MG63 (cell line): ENCODE measurements at regions not wholly inside any gene's neighbourhood (a gene's known extent, or its start where the extent isn't known, plus 50 kb on each side); places are given as distances from the start of the nearest gene placed in this dataset.
A peak's percentile ranks its signal among the peaks of the same experiment; 100 is the strongest.

Experiments used
- DNase-seq: peaks from one replicate; pipeline ENCODE4 v3.0.0-alpha.2; 2020
- H3K27me3 ChIP-seq: fragments of 250-450 bp; sonication (Bioruptor Pico); 2 replicates; pipeline ENCODE4 v1.5.1; 2020; ENCODE audit warnings: mild to moderate bottlenecking, moderate library complexity
- H3K36me3 ChIP-seq: fragments of 250-450 bp; sonication (Bioruptor Pico); 2 replicates; pipeline ENCODE4 v1.5.1; 2020; ENCODE audit warnings: mild to moderate bottlenecking, moderate library complexity
- H3K4me3 ChIP-seq: fragments of 250-450 bp; sonication (Bioruptor Pico); 2 replicates; pipeline ENCODE4 v1.5.1; 2020; ENCODE audit warnings: mild to moderate bottlenecking, moderate library complexity
- H3K9me3 ChIP-seq: fragments of 250-450 bp; sonication (Bioruptor Pico); 2 replicates; pipeline ENCODE4 v1.5.1; 2020; ENCODE audit warnings: mild to moderate bottlenecking, moderate library complexity

DNA sequence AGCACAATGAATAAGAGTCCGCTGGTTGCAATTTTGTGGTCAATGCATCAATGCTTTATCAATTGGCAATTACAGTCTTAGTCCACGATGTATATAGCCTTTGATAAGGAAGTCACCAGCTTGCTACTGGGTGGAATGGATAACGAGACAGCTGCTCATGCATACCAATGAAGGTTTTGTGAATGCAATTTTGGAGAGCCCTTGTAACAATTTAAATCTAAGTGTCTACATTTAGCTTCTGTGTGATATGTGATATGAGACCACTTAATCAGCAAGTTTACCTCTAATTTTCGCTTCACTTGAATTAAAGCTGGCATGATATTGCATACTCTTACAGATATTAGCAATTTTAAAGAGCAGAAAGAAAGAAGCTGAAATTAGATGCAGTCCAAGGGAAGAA is 543.9 kb downstream of the RNF144B start:
- Histone ChIP-seq H3K9me3 (no peaks in the 10 kb centered on the region), H3K36me3 (no peaks in the 10 kb centered on the region), H3K4me3 (no peak overlapping the region), H3K27me3 (no peaks in the 10 kb centered on the region)
- DNase-seq = no peak

DNA sequence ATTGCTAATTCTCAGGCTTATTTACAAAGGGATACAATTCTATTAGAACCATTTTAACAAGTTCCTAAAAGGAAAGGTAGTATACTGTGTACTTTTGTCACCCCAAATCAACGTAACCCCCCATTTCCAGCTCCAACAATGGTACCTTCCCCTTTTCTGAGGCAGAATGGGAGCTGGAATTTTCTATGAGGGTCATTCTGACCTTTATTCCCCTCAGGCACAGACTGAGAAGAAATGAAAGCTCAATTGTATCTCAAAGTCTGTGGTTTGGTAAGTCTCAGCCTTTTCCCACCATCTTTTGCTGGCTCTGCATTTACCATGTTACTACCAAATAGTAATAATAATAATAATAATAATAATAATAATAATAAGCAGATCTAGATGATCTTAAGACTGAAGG is 571.0 kb downstream of the RNF144B start:
- Histone ChIP-seq H3K4me3 (no peak overlapping the region), H3K9me3 (no peaks in the 10 kb centered on the region), H3K27me3 (no peaks in the 10 kb centered on the region), H3K36me3 (no peaks in the 10 kb centered on the region)
- DNase-seq = no peak

DNA sequence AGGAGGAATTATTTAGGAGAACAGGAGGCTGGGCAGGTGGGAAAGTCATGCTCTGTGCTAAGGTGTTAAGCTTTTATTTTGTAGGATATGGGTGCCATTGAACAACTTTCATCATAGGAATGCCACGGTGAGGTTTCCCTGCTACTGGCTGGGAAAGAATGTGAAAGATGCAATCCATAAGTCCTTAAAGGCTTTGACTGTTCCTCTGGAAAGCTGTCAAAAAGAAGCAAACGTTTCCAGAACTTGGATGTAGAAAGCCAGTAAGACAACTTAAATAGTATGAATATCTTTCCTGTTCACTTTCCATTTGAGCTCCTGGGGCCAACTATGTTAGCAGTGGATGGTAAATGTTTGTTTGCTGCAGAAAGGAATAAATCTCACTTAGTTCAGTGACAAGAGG is 574.4 kb downstream of the RNF144B start:
- DNase-seq = no peak
- Histone ChIP-seq H3K4me3 (no peak overlapping the region), H3K36me3 (no peaks in the 10 kb centered on the region), H3K27me3 (no peaks in the 10 kb centered on the region), H3K9me3 (no peaks in the 10 kb centered on the region)

DNA sequence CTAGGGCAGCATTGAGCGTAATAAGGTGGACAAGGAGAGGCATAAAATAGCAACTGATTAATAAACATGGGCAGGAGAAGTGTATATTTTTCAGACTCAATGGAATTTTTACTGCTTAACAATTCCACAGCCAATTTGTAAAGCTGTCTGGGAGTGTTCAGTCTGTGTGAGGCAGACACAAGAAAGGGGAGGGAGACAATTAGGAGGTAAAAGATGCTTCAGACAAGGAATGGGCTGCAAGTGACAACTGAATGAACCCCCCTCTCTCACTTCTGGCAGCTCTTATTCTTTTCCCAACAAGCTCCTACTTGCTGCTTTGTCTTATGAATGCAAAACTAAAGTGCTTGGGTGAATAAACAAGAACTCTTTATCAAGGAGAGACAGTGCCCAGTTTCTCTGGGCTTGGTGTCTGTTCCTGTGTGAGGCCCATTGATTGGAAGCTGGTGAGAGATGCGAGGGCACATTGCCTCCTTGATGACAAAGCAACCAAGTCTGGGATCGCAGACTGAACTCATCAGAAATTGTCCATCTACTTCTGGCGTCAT is 575.3 kb downstream of the RNF144B start:
- Histone ChIP-seq H3K9me3 (no peaks in the 10 kb centered on the region), H3K27me3 (no peaks in the 10 kb centered on the region), H3K4me3 (no peak overlapping the region), H3K36me3 (no peaks in the 10 kb centered on the region)
- DNase-seq = no peak

DNA sequence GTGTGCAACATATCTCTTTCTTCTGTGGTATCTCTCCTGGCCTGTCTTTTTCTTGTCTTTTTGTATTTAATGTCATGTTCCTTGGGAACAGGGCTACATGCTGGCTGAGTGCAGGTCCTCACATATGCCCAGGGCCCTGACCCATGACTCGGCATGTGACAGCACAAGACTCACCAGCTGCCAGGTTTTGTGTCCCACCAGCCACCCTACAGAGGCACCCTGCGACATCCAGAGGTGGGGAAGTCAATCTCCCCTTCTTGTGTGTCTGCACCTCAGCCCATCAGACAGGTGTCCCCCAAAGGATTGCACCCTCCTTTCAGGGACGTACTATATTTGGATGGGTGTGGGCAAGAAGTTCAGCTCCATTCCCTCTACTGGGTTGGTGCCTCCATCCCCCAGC is 576.3 kb downstream of the RNF144B start:
- Histone ChIP-seq H3K9me3 (no peaks in the 10 kb centered on the region), H3K4me3 (no peak overlapping the region), H3K27me3 (no peaks in the 10 kb centered on the region), H3K36me3 (no peaks in the 10 kb centered on the region)
- DNase-seq = no peak

DNA sequence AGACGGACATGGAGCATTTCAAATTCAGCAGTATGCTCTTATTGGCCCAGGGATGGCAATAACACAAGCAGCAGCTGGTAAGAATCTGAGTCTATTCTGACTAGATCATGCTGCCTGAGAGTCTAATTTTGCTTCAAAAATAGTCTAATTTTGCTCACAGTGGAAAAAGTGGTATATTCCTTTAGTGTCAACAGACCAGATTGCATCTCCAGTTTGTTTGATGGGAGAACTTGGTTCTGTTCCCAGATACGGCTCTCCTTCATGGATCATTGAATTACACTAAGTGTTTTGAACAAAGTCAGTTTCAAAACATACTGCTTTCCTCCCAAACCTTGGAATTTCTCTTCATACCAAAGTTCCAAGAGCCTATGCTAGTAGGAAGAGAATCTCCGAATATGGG is 586.1 kb downstream of the RNF144B start:
- no peak overlapping the region for H3K4me3 ChIP-seq
- DNase-seq = no peak

DNA sequence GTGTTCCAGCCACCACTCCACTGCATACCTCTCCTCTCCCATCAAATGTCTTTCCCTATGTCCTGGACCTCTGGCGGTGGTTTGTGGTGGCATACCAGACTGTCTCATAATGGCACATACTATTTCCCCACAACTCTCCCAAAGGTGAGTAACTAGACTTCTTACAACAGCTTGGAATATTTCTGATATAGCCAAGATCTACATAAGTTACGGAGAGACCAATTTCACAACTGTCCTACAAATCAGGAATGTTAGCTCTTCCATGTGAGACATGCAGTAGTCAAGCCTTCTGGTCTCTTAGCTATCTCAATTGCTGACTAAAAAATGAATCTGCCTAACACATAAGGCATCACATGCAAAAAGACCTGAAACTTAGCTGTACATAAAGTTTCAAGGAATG is 588.9 kb downstream of the RNF144B start:
- Histone ChIP-seq H3K9me3 (no peaks in the 10 kb centered on the region), H3K4me3 (no peak overlapping the region), H3K36me3 (no peaks in the 10 kb centered on the region), H3K27me3 (no peaks in the 10 kb centered on the region)
- no peak for DNase-seq

More for the DNA sequence above, 586.1 kb downstream of the RNF144B start:
- H3K27me3 ChIP-seq = no peaks in the 10 kb centered on the region
- no peaks in the 10 kb centered on the region for H3K36me3 ChIP-seq
- no peaks in the 10 kb centered on the region for H3K9me3 ChIP-seq

DNA sequence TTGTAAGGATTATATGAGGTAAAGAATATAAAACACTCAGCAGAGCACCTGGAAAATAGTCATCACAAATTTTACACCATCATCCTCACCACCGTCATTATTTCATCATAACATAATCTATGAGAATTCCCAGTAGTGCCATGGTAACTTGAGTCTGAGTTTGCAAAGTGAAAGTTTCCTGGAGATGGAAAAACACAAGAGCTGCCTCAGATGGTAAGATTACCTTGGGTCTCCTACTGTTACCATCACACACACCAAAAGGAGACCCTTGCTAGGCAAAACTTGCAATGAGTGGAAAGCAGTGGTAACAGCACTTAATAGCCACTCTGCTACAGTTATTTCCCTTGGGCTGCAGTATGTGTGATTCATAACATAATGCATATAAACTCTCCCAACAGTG is 589.8 kb downstream of the RNF144B start:
- Histone ChIP-seq H3K4me3 (no peak overlapping the region), H3K27me3 (no peaks in the 10 kb centered on the region), H3K9me3 (no peaks in the 10 kb centered on the region), H3K36me3 (no peaks in the 10 kb centered on the region)
- no peak for DNase-seq

DNA sequence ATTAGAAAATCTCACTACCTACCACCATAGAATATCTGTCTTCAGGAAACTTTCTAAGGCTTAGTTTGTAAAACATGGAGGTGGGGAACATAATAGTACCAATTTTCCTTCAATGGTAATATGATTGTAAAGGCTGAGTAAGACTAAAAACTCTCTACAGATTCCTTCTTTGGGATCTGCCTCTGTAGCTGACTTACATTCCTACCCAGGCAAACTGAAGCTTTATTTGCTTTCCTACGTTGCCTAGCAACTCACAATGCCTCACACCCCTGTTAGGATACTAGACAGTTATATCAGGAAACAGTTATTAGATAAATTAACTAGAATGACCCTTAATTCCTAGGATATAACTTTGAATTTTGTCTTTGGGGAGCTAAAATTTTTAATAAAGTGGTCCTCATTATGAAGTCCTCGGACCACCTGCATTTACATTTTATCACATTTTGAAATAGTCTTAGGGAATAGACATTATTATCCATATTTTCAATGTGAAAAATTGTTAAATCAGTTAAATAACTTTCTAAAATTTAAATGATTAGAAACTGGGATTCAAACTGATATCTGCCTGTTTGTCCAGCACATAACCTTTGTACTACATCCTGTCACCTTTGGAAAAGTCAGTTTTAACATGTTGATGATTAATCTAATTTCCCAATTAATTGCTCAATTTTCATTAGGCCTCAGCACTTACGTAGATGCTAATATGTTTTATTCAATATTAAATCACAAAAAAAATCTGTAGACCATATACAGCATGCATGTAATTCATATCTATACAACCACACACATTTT is 591.4 kb downstream of the RNF144B start:
- no peaks in the 10 kb centered on the region for H3K27me3 ChIP-seq
- H3K36me3 ChIP-seq = no peaks in the 10 kb centered on the region
- DNase-seq = no peak
- H3K4me3 ChIP-seq = no peak overlapping the region
- H3K9me3 ChIP-seq = no peaks in the 10 kb centered on the region

DNA sequence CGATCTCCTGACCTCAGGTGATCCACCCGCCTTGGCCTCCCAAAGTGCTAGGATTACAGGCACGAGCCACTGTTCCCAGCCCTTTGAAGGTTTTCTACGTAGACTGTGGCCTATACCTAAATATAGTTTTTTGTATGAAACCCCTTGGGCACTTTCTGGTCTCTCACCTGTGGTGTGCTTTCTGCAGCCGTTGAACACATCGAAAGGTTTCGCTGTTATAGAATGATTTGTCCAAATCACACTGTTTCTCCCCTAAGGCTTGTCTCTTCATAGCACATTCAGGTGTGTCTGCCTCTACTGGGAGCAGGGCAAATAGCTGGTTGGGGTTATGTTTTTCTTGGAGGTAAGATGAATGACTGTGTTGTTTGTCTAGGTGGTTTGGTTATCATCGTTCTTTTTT is 597.9 kb downstream of the RNF144B start:
- DNase-seq = no peak
- H3K9me3 ChIP-seq = no peaks in the 10 kb centered on the region

DNA sequence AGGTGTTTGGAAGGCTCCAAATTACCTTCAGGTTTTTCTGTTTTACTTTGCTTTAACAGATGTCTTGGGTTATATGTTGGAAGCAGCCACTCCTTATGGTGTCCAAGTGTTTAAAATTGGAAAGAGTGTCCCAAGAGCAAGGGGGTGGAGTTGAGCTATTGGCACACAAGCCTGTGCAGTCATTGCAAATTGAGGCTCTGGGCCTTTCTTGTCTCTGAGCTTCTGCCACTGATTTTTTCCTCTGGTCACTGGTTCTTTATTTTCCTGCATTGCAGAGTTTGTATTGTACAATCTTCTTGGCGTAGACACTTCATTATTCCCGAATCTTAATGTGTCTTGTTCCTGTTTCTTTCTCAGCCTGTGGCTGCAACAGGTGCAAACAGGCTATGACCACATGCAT is 598.8 kb downstream of the RNF144B start:
- Histone ChIP-seq H3K9me3 (no peaks in the 10 kb centered on the region), H3K36me3 (no peaks in the 10 kb centered on the region), H3K27me3 (no peaks in the 10 kb centered on the region), H3K4me3 (no peak overlapping the region)
- no peak for DNase-seq

More for the DNA sequence above, 597.9 kb downstream of the RNF144B start:
- Histone ChIP-seq H3K4me3 (no peak overlapping the region), H3K36me3 (no peaks in the 10 kb centered on the region), H3K27me3 (no peaks in the 10 kb centered on the region)

DNA sequence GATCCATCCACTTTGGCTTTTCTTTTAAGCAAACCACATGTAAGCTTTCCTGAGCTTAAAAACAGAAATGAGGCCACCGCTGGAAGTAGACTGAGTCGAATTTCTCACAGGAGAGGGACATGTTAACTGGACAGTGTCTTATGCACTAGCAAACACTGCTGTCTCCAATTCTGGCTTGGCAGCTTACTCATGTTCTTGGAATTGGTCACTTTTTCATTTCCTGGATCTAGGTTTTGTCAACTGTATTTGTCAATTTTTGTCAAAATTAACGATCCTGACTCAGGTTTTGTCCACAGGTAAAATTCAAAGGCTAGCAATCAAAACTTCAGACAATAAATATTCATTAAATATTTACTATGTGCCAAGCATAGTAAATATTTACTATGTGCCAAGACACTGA is 601.5 kb downstream of the RNF144B start:
- no peak for DNase-seq
- no peaks in the 10 kb centered on the region for H3K36me3 ChIP-seq

DNA sequence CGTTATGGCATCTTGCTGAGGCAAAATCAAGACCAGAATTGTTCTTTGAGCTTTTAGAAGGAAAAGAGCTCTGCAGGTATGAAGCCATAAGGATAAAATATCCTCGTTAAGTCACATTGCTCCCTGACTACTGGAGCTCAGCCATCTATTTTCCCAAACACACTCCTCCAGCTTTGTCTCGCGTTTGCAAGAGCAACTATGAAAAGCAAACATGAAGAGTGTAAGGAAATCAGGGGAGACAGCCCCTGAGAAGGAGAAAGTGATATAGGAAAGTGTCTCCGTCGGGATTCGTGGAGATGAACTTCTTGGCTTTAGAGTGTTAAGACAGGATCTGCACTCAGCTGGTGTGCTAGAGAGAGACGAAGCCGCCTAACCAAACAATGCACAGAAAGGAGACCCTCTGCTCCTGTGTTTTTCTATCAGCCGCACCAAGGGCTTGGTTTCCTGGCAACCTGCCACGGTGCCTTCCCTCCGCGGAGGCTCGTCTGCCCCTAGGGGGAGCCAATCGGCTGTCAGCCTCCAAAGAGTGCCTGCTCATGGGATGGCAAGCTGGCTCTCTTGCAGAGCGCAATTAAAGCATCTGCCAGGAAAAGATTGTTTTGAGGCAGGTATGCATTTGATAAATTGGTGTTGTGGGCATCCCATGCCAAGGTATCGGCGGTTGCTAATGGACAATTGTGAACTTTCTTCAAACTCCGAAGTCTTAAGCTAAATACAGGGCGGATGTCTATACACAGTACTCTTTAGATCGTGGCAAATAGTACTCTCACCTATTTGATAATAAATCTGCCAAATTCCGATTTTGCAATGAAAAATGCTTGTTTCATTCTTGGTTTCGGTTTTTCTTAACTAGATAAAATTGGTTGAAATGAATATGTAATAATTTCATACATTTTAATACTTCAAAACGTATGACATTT is 603.2 kb downstream of the RNF144B start:
- DNase-seq = peak; percentile 26

More for the DNA sequence above, 601.5 kb downstream of the RNF144B start:
- H3K27me3 ChIP-seq = no peaks in the 10 kb centered on the region
- H3K4me3 ChIP-seq = no peak overlapping the region
- no peaks in the 10 kb centered on the region for H3K9me3 ChIP-seq

DNA sequence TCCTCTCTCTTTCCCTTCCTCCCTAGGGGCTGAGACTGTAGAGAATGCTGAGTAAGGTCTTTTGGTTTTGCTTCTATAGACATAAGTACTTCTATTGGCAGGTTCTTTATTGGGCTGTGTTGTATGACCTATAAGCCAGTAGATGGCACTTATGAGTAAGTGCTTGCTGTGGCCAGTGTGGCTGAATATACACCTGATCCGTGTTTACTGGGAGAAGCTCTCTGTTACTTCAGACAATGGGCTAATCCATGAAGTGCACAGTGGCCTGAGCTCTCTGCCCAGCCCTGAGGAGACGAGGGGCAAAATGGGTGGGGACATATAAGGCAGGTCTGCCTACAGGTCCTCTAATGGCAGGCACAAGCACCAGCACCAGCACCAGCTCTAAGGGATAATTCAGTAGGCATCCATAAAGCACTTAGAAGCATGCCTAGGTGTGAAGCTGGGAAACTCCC is 610.3 kb downstream of the RNF144B start:
- Histone ChIP-seq H3K9me3 (no peaks in the 10 kb centered on the region), H3K4me3 (no peak overlapping the region), H3K27me3 (no peaks in the 10 kb centered on the region), H3K36me3 (no peaks in the 10 kb centered on the region)
- DNase-seq = no peak

More for the DNA sequence above, 603.2 kb downstream of the RNF144B start:
- H3K9me3 ChIP-seq = no peaks in the 10 kb centered on the region
- H3K27me3 ChIP-seq = no peaks in the 10 kb centered on the region
- no peaks in the 10 kb centered on the region for H3K36me3 ChIP-seq
- no peak overlapping the region for H3K4me3 ChIP-seq

DNA sequence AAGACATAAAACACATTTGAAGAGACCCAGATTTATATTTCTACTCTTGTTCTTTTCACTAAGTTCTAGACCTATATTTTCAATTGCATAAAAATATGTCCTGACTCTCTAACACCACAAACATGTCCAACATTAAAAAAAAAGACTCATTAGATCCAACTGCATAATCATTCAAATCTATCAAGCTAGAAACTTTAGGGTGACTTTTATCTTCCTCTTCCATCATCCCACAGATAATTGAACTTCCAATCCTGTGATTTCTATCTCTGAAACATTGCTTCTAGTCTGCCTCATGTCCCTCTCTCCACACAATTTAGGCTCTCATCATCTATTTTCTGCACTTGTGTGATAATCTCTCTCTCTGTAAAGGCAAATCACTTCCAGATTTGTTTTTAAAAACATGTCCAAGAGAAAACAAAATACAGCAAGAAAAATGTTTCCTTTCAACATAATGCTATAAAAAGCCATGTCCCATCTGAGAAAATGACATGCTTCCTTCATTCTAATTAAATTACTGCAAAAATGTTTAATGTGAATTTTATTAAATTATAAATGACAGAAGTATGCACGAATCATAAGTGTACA is 615.9 kb downstream of the RNF144B start:
- Histone ChIP-seq H3K4me3 (no peak overlapping the region), H3K27me3 (no peaks in the 10 kb centered on the region), H3K9me3 (no peaks in the 10 kb centered on the region), H3K36me3 (no peaks in the 10 kb centered on the region)
- no peak for DNase-seq

DNA sequence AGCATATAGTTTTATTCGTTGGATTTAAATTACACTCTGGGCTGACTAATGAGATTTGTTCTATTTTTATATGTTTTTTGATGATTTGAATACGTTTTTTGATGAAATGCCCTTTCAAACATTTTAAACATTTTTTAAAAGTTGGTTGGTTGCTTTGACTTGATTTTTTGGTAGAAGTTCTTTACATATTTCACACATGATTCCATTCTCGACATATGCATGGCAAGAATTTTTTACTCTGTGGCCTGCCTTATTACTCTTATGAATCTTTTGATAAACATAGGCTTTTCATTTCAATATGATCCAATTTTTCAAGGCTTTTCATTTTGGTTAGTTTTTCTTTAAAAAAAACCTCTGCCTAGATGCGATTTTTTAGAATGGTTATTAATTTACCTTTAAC is 617.0 kb downstream of the RNF144B start:
- no peaks in the 10 kb centered on the region for H3K27me3 ChIP-seq
- H3K4me3 ChIP-seq = no peak overlapping the region
- no peaks in the 10 kb centered on the region for H3K36me3 ChIP-seq
- DNase-seq = no peak
- H3K9me3 ChIP-seq = no peaks in the 10 kb centered on the region

DNA sequence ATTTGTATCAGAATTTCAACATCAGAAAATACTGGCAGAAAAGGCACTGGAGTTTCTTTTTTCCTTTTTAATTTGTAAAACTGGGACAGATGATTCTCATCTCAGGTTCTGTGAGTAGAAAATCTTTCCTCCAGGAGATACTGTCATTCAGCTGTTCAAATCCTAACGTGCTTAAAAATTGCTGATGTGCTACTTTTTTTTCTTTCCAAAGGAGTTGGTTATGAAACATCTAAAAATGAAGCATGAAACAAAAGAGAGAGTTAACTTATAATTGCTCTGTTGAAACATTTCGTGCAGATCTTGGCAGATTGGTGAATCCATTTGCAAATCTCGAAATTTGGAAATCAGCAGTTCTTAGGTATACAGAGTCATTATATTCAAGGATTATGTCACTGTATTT is 622.6 kb downstream of the RNF144B start:
- Histone ChIP-seq H3K9me3 (no peaks in the 10 kb centered on the region), H3K36me3 (no peaks in the 10 kb centered on the region), H3K27me3 (no peaks in the 10 kb centered on the region), H3K4me3 (no peak overlapping the region)
- DNase-seq = no peak
